ENCODE measurements at regions not wholly inside any gene's neighbourhood (a gene's known extent, or its start where the extent isn't known, plus 50 kb on each side); places are given as distances from the start of the nearest gene placed in this dataset.

GRCh38 chr1:96002969-96003964, 718.3 kb upstream of the PTBP2 start:
- ATAC-seq (no peak), DNase-seq (no peak)
- Histone ChIP-seq H3K4me3 (no peak overlapping the region), H3K36me3 (replicated peaks in 1 of 2; ENCODE audit: insufficient read depth in 1 of 2, low read depth in 2 of 2) (no peaks in the 10 kb centered on the region), H3K27me3 (no peaks in the 10 kb centered on the region), H3K4me1 (no peaks in the 10 kb centered on the region), H3K9me3 (no peaks in the 10 kb centered on the region), H3K27ac (no peak overlapping the region)
- intact Hi-C loops (cut with DNase I) = no loop called here
- WGBS, 2 donors = 45 to 61% methylated on average over 9 of the region's 9 CpGs
- TF ChIP-seq CTCF (IDR thresholded peaks at IDR 0.05) (no peak), POLR2A (IDR thresholded peaks at IDR 0.05) (no peak)

GRCh38 chr1:96009831-96010434, 711.7 kb upstream of the PTBP2 start:
- H3K4me1 ChIP-seq = no peaks in the 10 kb centered on the region
- intact Hi-C loops (cut with DNase I) = no loop called here
- no peak overlapping the region for H3K4me3 ChIP-seq
- DNase-seq (no peak), ATAC-seq (no peak)
- H3K27me3 ChIP-seq = no peaks in the 10 kb centered on the region
- no peaks in the 10 kb centered on the region for H3K9me3 ChIP-seq
- H3K27ac ChIP-seq = no peak overlapping the region
- no peak for TF ChIP-seq CTCF (IDR thresholded peaks at IDR 0.05)
- H3K36me3 ChIP-seq (replicated peaks in 1 of 2; ENCODE audit: insufficient read depth in 1 of 2, low read depth in 2 of 2) = no peaks in the 10 kb centered on the region
- WGBS, 2 donors = 50 to 61% methylated on average over 3 of the region's 3 CpGs

GRCh38 chr1:96011606-96012005, 710.0 kb upstream of the PTBP2 start:
- DNase-seq = no peak
- intact Hi-C loops (cut with DNase I) = no loop called here

GRCh38 chr1:96016219-96016618, 705.4 kb upstream of the PTBP2 start:
- Histone ChIP-seq H3K27ac (no peak overlapping the region), H3K36me3 (replicated peaks in 1 of 2; ENCODE audit: insufficient read depth in 1 of 2, low read depth in 2 of 2) (no peaks in the 10 kb centered on the region), H3K27me3 (no peaks in the 10 kb centered on the region), H3K9me3 (no peaks in the 10 kb centered on the region), H3K4me3 (no peak overlapping the region), H3K4me1 (no peaks in the 10 kb centered on the region)
- ATAC-seq (no peak), DNase-seq (no peak)
- intact Hi-C loops (cut with DNase I) = no loop called here
- TF ChIP-seq CTCF (IDR thresholded peaks at IDR 0.05) (no peak), POLR2A (IDR thresholded peaks at IDR 0.05) (no peak)
- 62 to 72% methylated on average over 3 of the region's 3 CpGs for WGBS, 2 donors

More at GRCh38 chr1:96011606-96012005, 710.0 kb upstream of the PTBP2 start:
- Histone ChIP-seq H3K27me3 (no peaks in the 10 kb centered on the region), H3K36me3 (replicated peaks in 1 of 2; ENCODE audit: insufficient read depth in 1 of 2, low read depth in 2 of 2) (no peaks in the 10 kb centered on the region), H3K4me1 (no peaks in the 10 kb centered on the region), H3K9me3 (no peaks in the 10 kb centered on the region), H3K4me3 (no peak overlapping the region), H3K27ac (no peak overlapping the region)
- 45 to 51% methylated on average over 4 of the region's 4 CpGs for WGBS, 2 donors
- no peak for ATAC-seq
- no peak for TF ChIP-seq POLR2A (IDR thresholded peaks at IDR 0.05)
- TF ChIP-seq CTCF (IDR thresholded peaks at IDR 0.05) = no peak
